GM18868 (cell line): ENCODE measurements at regions not wholly inside any gene's neighbourhood (a gene's known extent, or its start where the extent isn't known, plus 50 kb on each side); places are given as distances from the start of the nearest gene placed in this dataset.

Source experiments
- ATAC-seq: cut with Tn5 transposase; IDR thresholded peaks from one replicate; pipeline ENCODE4 v1.9.1; 2021; ENCODE audit warnings: mild to moderate bottlenecking, moderate library complexity; ENCODE audit not compliant: unreplicated experiment

- no peak for ATAC-seq
Measured at GRCh38 chr10:36141856-36142560, 499.9 kb upstream of the FZD8 start.

- no peak for ATAC-seq
Measured at GRCh38 chr10:36129051-36129450, 487.0 kb upstream of the FZD8 start.

GRCh38 chr10:36126076-36126475 lies 484.0 kb upstream of the FZD8 start:
- no peak for ATAC-seq

- ATAC-seq, result no peak
Measured at GRCh38 chr10:36119455-36119854, 477.4 kb upstream of the FZD8 start.

- no peak for ATAC-seq
Measured at GRCh38 chr10:36118314-36118713, 476.2 kb upstream of the FZD8 start.

- ATAC-seq, result no peak
Measured at GRCh38 chr10:36117890-36118289, 475.8 kb upstream of the FZD8 start.

- no peak for ATAC-seq
Measured at GRCh38 chr10:36117231-36117630, 475.1 kb upstream of the FZD8 start.

- no peak for ATAC-seq
Measured at GRCh38 chr10:36116731-36117130, 474.6 kb upstream of the FZD8 start.

GRCh38 chr10:36116040-36116439 lies 473.9 kb upstream of the FZD8 start:
- no peak for ATAC-seq

- ATAC-seq, result no peak
Measured at GRCh38 chr10:36115364-36115763, 473.3 kb upstream of the FZD8 start.

GRCh38 chr10:36114913-36115312 lies 472.8 kb upstream of the FZD8 start:
- ATAC-seq, result no peak

GRCh38 chr10:36114141-36114540 lies 472.0 kb upstream of the FZD8 start:
- no peak for ATAC-seq

- ATAC-seq, result no peak
Measured at GRCh38 chr10:36111676-36112075, 469.6 kb upstream of the FZD8 start.

GRCh38 chr10:36110097-36110496 lies 468.0 kb upstream of the FZD8 start:
- ATAC-seq, result no peak

- ATAC-seq, result no peak
Measured at GRCh38 chr10:36109399-36110023, 467.4 kb upstream of the FZD8 start.

GRCh38 chr10:36097696-36098095 lies 455.6 kb upstream of the FZD8 start:
- ATAC-seq, result no peak

GRCh38 chr10:36096576-36096975 lies 454.5 kb upstream of the FZD8 start:
- no peak for ATAC-seq

- ATAC-seq, result no peak
Measured at GRCh38 chr10:36094096-36094495, 452.0 kb upstream of the FZD8 start.

GRCh38 chr10:36092116-36092515 lies 450.0 kb upstream of the FZD8 start:
- ATAC-seq, result no peak

- no peak for ATAC-seq
Measured at GRCh38 chr10:36091007-36091406, 448.9 kb upstream of the FZD8 start.

- peak; percentile 61 for ATAC-seq
Measured at GRCh38 chr10:36089790-36090440, 447.8 kb upstream of the FZD8 start.
